ENCODE measurements at regions not wholly inside any gene's neighbourhood (a gene's known extent, or its start where the extent isn't known, plus 50 kb on each side); places are given as distances from the start of the nearest gene placed in this dataset.

GRCh38 chr2:5322396-5322795, 369.8 kb upstream of the SOX11 start:
- DNase-seq (ENCODE audit: low read depth, low spot score) = no peak
- in situ Hi-C loops (cut with HindIII; ENCODE audit: low sequenced_read_pairs) = no loop called here
- TF ChIP-seq CTCF (IDR thresholded peaks at IDR 0.05; ENCODE audit: low read depth, low read length) = no peak

GRCh38 chr2:5325523-5325922, 366.7 kb upstream of the SOX11 start:
- DNase-seq (ENCODE audit: low read depth, low spot score) = no peak
- in situ Hi-C loops (cut with HindIII; ENCODE audit: low sequenced_read_pairs) = no loop called here
- no peak overlapping the region for H3K4me3 ChIP-seq (ENCODE audit: low read depth, low read length)
- TF ChIP-seq CTCF (IDR thresholded peaks at IDR 0.05; ENCODE audit: low read depth, low read length) = no peak

More at GRCh38 chr2:5322396-5322795, 369.8 kb upstream of the SOX11 start:
- no peak overlapping the region for H3K4me3 ChIP-seq (ENCODE audit: low read depth, low read length)

- no peak for TF ChIP-seq CTCF (IDR thresholded peaks at IDR 0.05; ENCODE audit: low read depth, low read length)
- H3K4me3 ChIP-seq (ENCODE audit: low read depth, low read length) = no peak overlapping the region
- DNase-seq (ENCODE audit: low read depth, low spot score) = no peak
- in situ Hi-C loops (cut with HindIII; ENCODE audit: low sequenced_read_pairs) = no loop called here
These were observed 363.4 kb upstream of the SOX11 start for GRCh38 chr2:5328826-5329225.

GRCh38 chr2:5329763-5330162, 362.4 kb upstream of the SOX11 start:
- DNase-seq (ENCODE audit: low read depth, low spot score) = no peak
- no peak overlapping the region for H3K4me3 ChIP-seq (ENCODE audit: low read depth, low read length)
- in situ Hi-C loops (cut with HindIII; ENCODE audit: low sequenced_read_pairs) = no loop called here
- TF ChIP-seq CTCF (IDR thresholded peaks at IDR 0.05; ENCODE audit: low read depth, low read length) = no peak

- H3K4me3 ChIP-seq (ENCODE audit: low read depth, low read length) = no peak overlapping the region
- DNase-seq (ENCODE audit: low read depth, low spot score) = no peak
- in situ Hi-C loops (cut with HindIII; ENCODE audit: low sequenced_read_pairs) = no loop called here
- TF ChIP-seq CTCF (IDR thresholded peaks at IDR 0.05; ENCODE audit: low read depth, low read length) = no peak
These were observed 361.2 kb upstream of the SOX11 start for GRCh38 chr2:5330961-5331360.

GRCh38 chr2:5332925-5333324, 359.3 kb upstream of the SOX11 start:
- H3K4me3 ChIP-seq (ENCODE audit: low read depth, low read length) = no peak overlapping the region
- no peak for TF ChIP-seq CTCF (IDR thresholded peaks at IDR 0.05; ENCODE audit: low read depth, low read length)
- in situ Hi-C loops (cut with HindIII; ENCODE audit: low sequenced_read_pairs) = no loop called here
- no peak for DNase-seq (ENCODE audit: low read depth, low spot score)

- H3K4me3 ChIP-seq (ENCODE audit: low read depth, low read length) = no peak overlapping the region
- TF ChIP-seq CTCF (IDR thresholded peaks at IDR 0.05; ENCODE audit: low read depth, low read length) = no peak
- DNase-seq (ENCODE audit: low read depth, low spot score) = no peak
- in situ Hi-C loops (cut with HindIII; ENCODE audit: low sequenced_read_pairs) = no loop called here
These were observed 352.7 kb upstream of the SOX11 start for GRCh38 chr2:5339473-5339872.
